ENCODE measurements at regions not wholly inside any gene's neighbourhood (a gene's known extent, or its start where the extent isn't known, plus 50 kb on each side); places are given as distances from the start of the nearest gene placed in this dataset.

DNA sequence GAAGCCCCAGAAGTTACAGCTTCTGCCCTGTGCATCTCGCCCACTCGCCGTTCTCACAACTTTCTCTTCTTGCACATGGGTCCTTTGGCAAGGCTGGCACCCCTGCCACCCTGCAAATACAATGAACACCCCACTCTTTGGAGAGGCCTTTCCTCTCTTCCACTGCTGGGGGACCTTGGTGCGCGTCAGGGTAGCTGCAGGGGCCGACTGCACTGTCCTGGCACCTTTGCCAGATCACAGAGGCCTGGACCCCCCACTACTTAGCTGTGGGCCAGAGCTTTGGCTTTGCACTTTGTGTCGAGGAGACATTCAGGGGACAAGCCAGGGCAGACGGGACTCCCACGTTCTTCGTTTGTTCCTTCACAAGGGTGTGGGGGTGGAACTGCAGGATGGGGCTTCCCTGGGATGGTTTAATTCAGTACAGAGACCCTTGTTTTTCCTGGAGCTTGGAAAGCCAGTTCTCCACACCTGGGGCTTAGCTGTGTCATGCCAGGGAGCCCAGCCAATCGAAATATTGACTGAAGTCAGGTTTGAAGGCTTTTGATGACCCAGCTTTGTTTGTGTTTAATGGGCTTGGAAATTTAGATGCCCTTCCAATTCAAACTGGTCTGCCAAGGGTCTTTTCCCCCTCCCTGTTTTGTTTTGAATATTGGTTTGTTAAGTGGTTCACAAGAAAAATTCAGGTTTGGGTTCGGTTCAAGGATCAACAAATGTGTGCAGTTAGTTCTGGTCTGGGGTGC is 256.1 kb upstream of the TLE3 start:
- TF ChIP-seq GATA2 (IDR thresholded peaks at IDR 0.05; ENCODE audit: low read depth, low read length) (no peak), GATA3 (IDR thresholded peaks at IDR 0.05; ENCODE audit: low read depth, low read length) (no peak)
